Nephron progenitor cell (in vitro differentiated cells): ENCODE measurements at regions not wholly inside any gene's neighbourhood (a gene's known extent, or its start where the extent isn't known, plus 50 kb on each side); places are given as distances from the start of the nearest gene placed in this dataset.
A peak's percentile ranks its signal among the peaks of the same experiment; 100 is the strongest.

Source experiments
- DNase-seq: peaks from one replicate; pipeline ENCODE4 v3.0.0; 2021
- H3K27ac Mint-ChIP-seq: 2 replicates; pipeline ENCODE4 v1.8.0; 2021; ENCODE audit warnings: mild to moderate bottlenecking, moderate library complexity, mixed read lengths
- H3K27me3 Mint-ChIP-seq: 2 replicates; pipeline ENCODE4 v1.8.0; 2021; ENCODE audit warnings: mild to moderate bottlenecking, low read depth, mixed read lengths; ENCODE audit not compliant: poor library complexity
- H3K36me3 Mint-ChIP-seq: 2 replicates; pipeline ENCODE4 v1.8.0; 2021; ENCODE audit warnings: low read depth, mixed read lengths
- H3K4me1 Mint-ChIP-seq: 2 replicates; pipeline ENCODE4 v1.8.0; 2021; ENCODE audit warnings: mixed read lengths
- H3K4me3 Mint-ChIP-seq: 2 replicates; pipeline ENCODE4 v1.8.0; 2021; ENCODE audit warnings: mild to moderate bottlenecking, moderate library complexity, mixed read lengths
- H3K9me3 Mint-ChIP-seq: 2 replicates; pipeline ENCODE4 v1.8.0; 2021; ENCODE audit warnings: mild to moderate bottlenecking, moderate library complexity, mixed read lengths
- CTCF ChIP-seq: fragments of 200-600 bp; sonication (generic); IDR thresholded peaks from 2 replicates; pipeline ENCODE4 v1.5.0; 2021; ENCODE audit warnings: antibody characterized with exemption

GRCh38 chr6:6897140-6897539 is 210.6 kb upstream of the RREB1 start:
- H3K9me3 Mint-ChIP-seq: peaks cover 7% of the 10 kb centered on the region
- TF ChIP-seq CTCF: no peak
- H3K27ac Mint-ChIP-seq: peak overlapping the region; percentile 4
- no peaks in the 10 kb centered on the region for H3K36me3 Mint-ChIP-seq
- H3K27me3 Mint-ChIP-seq: peaks cover 8% of the 10 kb centered on the region
- H3K4me1 Mint-ChIP-seq: peaks cover 45% of the 10 kb centered on the region
- DNase-seq: no peak
- H3K4me3 Mint-ChIP-seq: no peak overlapping the region

GRCh38 chr6:6900569-6901204 is 207.1 kb upstream of the RREB1 start:
- Mint-ChIP-seq H3K27me3 (peaks cover 5% of the 10 kb centered on the region), H3K9me3 (peaks cover 7% of the 10 kb centered on the region), H3K4me3 (no peak overlapping the region), H3K36me3 (no peaks in the 10 kb centered on the region), H3K27ac (no peak overlapping the region), H3K4me1 (peaks cover 31% of the 10 kb centered on the region)
- no peak for TF ChIP-seq CTCF
- DNase-seq: no peak

- Mint-ChIP-seq H3K36me3 (no peaks in the 10 kb centered on the region), H3K4me1 (peaks cover 36% of the 10 kb centered on the region), H3K27me3 (peaks cover 5% of the 10 kb centered on the region), H3K4me3 (no peak overlapping the region), H3K27ac (no peak overlapping the region), H3K9me3 (peaks cover 3% of the 10 kb centered on the region)
- TF ChIP-seq CTCF: no peak
- DNase-seq: no peak
Observed at GRCh38 chr6:6901205-6901719, 206.5 kb upstream of the RREB1 start.

- TF ChIP-seq CTCF: no peak
- H3K4me3 Mint-ChIP-seq: no peak overlapping the region
- H3K36me3 Mint-ChIP-seq: no peaks in the 10 kb centered on the region
- peaks cover 37% of the 10 kb centered on the region for H3K4me1 Mint-ChIP-seq
- peaks cover 3% of the 10 kb centered on the region for H3K9me3 Mint-ChIP-seq
- H3K27me3 Mint-ChIP-seq: peaks cover 5% of the 10 kb centered on the region
- no peak for DNase-seq
- no peak overlapping the region for H3K27ac Mint-ChIP-seq
Observed at GRCh38 chr6:6901945-6902344, 205.8 kb upstream of the RREB1 start.

- Mint-ChIP-seq H3K27ac (no peak overlapping the region), H3K27me3 (no peaks in the 10 kb centered on the region), H3K9me3 (no peaks in the 10 kb centered on the region), H3K4me3 (no peak overlapping the region), H3K36me3 (no peaks in the 10 kb centered on the region), H3K4me1 (peaks cover 39% of the 10 kb centered on the region)
- DNase-seq: no peak
- TF ChIP-seq CTCF: no peak
Observed at GRCh38 chr6:6905961-6906518, 201.7 kb upstream of the RREB1 start.
